Ishikawa (cell line): ENCODE measurements at regions not wholly inside any gene's neighbourhood (a gene's known extent, or its start where the extent isn't known, plus 50 kb on each side); places are given as distances from the start of the nearest gene placed in this dataset.

ENCODE experiments used
- CEBPB ChIP-seq: IDR thresholded peaks from 2 replicates; pipeline ENCODE4 v1.6.1; 2012
- CREB1 ChIP-seq: IDR thresholded peaks from 2 replicates; pipeline ENCODE4 v1.6.1; 2012; ENCODE audit warnings: low read depth
- EGR1 ChIP-seq: IDR thresholded peaks from 2 replicates; pipeline ENCODE4 v1.6.1; 2012
- EP300 ChIP-seq: IDR thresholded peaks from 2 replicates; pipeline ENCODE4 v1.6.1; 2012; ENCODE audit warnings: borderline replicate concordance
- FOXM1 ChIP-seq: IDR thresholded peaks from 2 replicates; pipeline ENCODE4 v1.6.1; 2012; ENCODE audit warnings: low read depth, borderline replicate concordance
- NFIC ChIP-seq: IDR thresholded peaks from 2 replicates; pipeline ENCODE4 v1.6.1; 2012
- RAD21 ChIP-seq: IDR thresholded peaks from 2 replicates; pipeline ENCODE4 v1.6.1; 2012; ENCODE audit warnings: low read depth
- TAF1 ChIP-seq: IDR thresholded peaks from 2 replicates; pipeline ENCODE4 v1.6.1; 2012; ENCODE audit warnings: low read depth, mild to moderate bottlenecking
- TCF12 ChIP-seq: IDR thresholded peaks from 2 replicates; pipeline ENCODE4 v1.6.1; 2012; ENCODE audit warnings: low read depth
- TEAD4 ChIP-seq: IDR thresholded peaks from 2 replicates; pipeline ENCODE4 v1.6.1; 2012
- YY1 ChIP-seq: IDR thresholded peaks from 2 replicates; pipeline ENCODE4 v1.6.1; 2012; ENCODE audit warnings: low read depth
- ZBTB7A ChIP-seq: IDR thresholded peaks from 2 replicates; pipeline ENCODE4 v1.6.1; 2012; ENCODE audit warnings: low read depth
- TF ChIP-seq, protein P1 (sequence below): IDR thresholded peaks from 2 replicates; pipeline ENCODE4 v1.6.1; 2012
- TF ChIP-seq, protein P2 (sequence below): IDR thresholded peaks from 2 replicates; pipeline ENCODE4 v1.6.1; 2012; ENCODE audit warnings: low read depth, mild to moderate bottlenecking
- TF ChIP-seq, protein P3 (sequence below): IDR thresholded peaks from 2 replicates; pipeline ENCODE4 v1.6.1; 2012

DNA sequence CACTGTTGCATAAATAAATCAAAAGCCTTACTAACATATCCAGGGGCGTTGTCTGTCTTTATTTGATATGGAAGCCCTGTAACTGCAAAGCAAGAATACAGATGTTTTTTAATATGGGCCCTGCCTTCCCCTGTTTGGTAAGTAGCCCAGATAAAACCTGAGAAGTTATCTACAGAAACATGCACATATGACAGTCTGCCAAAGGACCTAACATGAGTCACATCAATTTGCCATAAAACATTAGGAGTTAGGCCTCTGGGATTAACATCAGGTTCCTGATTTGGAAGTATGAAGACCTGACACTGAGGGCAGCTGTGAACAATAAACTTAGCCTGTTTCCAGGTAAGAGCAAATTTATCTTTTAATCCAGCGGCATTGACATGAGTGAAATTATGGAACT lies 1588.8 kb downstream of the REEP3 start:
- TF ChIP-seq EGR1, result no peak
- no peak for TF ChIP-seq TEAD4
- TF ChIP-seq RAD21, result no peak
- TF ChIP-seq CEBPB, result no peak
- no peak for TF ChIP-seq EP300
- TF ChIP-seq TCF12, result no peak
- no peak for TF ChIP-seq TAF1
- TF ChIP-seq, protein P1, sequence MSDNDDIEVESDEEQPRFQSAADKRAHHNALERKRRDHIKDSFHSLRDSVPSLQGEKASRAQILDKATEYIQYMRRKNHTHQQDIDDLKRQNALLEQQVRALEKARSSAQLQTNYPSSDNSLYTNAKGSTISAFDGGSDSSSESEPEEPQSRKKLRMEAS, result no peak
- TF ChIP-seq NFIC, result no peak
- TF ChIP-seq CREB1, result no peak
- TF ChIP-seq, protein P2, sequence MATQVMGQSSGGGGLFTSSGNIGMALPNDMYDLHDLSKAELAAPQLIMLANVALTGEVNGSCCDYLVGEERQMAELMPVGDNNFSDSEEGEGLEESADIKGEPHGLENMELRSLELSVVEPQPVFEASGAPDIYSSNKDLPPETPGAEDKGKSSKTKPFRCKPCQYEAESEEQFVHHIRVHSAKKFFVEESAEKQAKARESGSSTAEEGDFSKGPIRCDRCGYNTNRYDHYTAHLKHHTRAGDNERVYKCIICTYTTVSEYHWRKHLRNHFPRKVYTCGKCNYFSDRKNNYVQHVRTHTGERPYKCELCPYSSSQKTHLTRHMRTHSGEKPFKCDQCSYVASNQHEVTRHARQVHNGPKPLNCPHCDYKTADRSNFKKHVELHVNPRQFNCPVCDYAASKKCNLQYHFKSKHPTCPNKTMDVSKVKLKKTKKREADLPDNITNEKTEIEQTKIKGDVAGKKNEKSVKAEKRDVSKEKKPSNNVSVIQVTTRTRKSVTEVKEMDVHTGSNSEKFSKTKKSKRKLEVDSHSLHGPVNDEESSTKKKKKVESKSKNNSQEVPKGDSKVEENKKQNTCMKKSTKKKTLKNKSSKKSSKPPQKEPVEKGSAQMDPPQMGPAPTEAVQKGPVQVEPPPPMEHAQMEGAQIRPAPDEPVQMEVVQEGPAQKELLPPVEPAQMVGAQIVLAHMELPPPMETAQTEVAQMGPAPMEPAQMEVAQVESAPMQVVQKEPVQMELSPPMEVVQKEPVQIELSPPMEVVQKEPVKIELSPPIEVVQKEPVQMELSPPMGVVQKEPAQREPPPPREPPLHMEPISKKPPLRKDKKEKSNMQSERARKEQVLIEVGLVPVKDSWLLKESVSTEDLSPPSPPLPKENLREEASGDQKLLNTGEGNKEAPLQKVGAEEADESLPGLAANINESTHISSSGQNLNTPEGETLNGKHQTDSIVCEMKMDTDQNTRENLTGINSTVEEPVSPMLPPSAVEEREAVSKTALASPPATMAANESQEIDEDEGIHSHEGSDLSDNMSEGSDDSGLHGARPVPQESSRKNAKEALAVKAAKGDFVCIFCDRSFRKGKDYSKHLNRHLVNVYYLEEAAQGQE, result no peak

GRCh38 chr10:65112573-65112972 lies 1591.4 kb downstream of the REEP3 start:
- TF ChIP-seq, protein P2, result no peak
- TF ChIP-seq YY1 (no peak), RAD21 (no peak), EP300 (no peak), TEAD4 (no peak), EGR1 (no peak), CREB1 (no peak)
- TF ChIP-seq, protein P3, sequence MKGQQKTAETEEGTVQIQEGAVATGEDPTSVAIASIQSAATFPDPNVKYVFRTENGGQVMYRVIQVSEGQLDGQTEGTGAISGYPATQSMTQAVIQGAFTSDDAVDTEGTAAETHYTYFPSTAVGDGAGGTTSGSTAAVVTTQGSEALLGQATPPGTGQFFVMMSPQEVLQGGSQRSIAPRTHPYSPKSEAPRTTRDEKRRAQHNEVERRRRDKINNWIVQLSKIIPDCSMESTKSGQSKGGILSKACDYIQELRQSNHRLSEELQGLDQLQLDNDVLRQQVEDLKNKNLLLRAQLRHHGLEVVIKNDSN, result no peak
- TF ChIP-seq, protein P1, result no peak

DNA sequence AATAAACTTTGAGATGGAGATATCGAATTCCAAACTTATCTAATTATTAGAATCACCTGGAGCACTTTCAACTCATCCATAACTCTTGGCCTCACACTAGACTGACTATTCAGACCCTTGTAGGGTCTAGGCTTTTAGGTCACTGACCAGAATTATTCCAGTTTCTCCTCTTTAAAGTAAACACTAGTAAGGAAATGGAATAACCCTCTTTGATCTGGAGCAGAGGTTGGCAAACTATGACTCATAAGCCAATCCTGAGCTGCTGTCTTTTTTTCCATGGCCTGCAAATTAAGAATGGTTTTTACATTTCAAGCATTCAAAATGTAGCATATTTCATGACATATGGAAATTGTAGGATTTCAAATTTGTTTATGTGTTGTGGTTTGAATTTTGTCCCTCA lies 1601.9 kb downstream of the REEP3 start:
- no peak for TF ChIP-seq EP300
- no peak for TF ChIP-seq CEBPB
- TF ChIP-seq ZBTB7A, result no peak
- TF ChIP-seq, protein P3, result no peak

DNA sequence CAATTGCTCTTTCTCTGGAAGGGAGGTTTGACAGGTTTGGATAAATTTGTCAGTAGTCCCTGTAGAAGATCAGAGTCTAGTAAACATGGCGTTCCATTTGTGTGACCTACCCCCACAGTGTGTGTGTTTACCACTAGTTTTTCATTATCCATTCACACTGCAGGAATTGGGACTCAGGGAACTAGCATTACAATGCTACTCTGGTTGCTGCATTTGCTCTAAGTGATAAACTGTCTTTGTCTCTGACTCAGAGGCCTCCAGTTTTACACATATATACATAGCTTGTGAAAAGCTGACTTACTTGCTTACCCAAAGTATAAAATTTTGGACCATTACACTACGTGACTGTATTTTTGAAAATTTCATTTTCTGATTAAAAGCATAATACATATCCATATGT lies 1604.0 kb downstream of the REEP3 start:
- no peak for TF ChIP-seq EGR1
- no peak for TF ChIP-seq ZBTB7A
- no peak for TF ChIP-seq TAF1
- no peak for TF ChIP-seq CREB1
- TF ChIP-seq, protein P3, result no peak
- TF ChIP-seq, protein P2, result no peak
- TF ChIP-seq FOXM1, result no peak
- TF ChIP-seq NFIC, result no peak
- TF ChIP-seq TEAD4, result no peak
- TF ChIP-seq EP300, result no peak
- no peak for TF ChIP-seq TCF12
- TF ChIP-seq RAD21, result no peak
- TF ChIP-seq, protein P1, result no peak
